ENCODE measurements at regions not wholly inside any gene's neighbourhood (a gene's known extent, or its start where the extent isn't known, plus 50 kb on each side); places are given as distances from the start of the nearest gene placed in this dataset.

DNA sequence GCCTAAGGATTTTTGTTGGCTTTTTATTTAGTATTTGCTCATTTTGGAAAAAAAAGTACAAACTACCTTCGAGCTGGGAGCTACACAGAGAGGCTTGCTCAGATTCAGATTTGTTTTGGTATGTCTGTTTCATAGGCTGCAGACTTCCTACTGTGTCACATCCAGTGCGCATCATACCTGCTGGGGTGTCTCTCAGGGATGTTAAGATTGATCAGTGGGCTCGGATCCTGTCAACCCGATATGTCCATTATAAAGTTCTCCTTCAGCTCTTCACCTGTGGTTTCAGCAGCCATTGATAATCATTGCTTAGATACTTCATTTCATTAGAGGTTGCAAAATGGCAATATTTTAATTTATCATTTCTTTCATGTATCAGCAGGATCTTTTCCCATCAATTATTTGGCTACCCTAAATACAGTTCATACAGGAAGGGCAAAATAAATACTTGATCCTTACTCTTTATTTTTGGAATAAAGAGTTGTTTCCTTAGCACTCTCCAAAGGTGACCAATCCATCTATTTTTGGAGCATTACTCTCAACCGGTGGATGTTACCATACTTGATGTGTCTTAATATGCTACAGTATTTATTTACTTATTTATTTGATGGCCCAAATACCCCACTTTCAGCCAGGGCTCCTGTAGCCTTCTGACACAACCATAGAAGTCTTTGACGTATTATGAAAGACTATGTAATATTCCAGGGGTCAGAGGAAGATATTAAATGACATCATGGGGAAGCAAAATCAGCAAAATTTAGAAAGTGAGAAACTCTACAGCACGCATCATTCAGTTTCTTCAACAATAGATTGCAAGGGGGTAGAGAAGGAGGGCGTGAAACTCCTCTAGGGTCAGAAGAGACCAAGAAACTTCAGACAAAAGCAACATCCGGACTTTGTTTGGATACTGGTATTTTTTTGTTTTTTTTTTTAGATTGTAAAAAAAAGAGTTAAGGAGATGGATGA lies 55.3 kb upstream of the HNRNPU start:
- Histone ChIP-seq H3K4me3 (peak overlapping the region; percentile 31 to 41), H3K27me3 (replicated peaks; ENCODE audit: insufficient read depth) (no peaks in the 10 kb centered on the region), H3K9me3 (no peaks in the 10 kb centered on the region), H3K4me1 (replicated peaks) (no peaks in the 10 kb centered on the region), H3K27ac (no peak overlapping the region), H3K36me3 (no peaks in the 10 kb centered on the region)
- WGBS, result 63% methylated on average over 9 of the region's 9 CpGs
- no peak for TF ChIP-seq POLR2A (IDR thresholded peaks at IDR 0.05)
- TF ChIP-seq, protein P1, sequence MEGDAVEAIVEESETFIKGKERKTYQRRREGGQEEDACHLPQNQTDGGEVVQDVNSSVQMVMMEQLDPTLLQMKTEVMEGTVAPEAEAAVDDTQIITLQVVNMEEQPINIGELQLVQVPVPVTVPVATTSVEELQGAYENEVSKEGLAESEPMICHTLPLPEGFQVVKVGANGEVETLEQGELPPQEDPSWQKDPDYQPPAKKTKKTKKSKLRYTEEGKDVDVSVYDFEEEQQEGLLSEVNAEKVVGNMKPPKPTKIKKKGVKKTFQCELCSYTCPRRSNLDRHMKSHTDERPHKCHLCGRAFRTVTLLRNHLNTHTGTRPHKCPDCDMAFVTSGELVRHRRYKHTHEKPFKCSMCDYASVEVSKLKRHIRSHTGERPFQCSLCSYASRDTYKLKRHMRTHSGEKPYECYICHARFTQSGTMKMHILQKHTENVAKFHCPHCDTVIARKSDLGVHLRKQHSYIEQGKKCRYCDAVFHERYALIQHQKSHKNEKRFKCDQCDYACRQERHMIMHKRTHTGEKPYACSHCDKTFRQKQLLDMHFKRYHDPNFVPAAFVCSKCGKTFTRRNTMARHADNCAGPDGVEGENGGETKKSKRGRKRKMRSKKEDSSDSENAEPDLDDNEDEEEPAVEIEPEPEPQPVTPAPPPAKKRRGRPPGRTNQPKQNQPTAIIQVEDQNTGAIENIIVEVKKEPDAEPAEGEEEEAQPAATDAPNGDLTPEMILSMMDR (IDR thresholded peaks at IDR 0.05), result no peak
- no peak for TF ChIP-seq POLR2AphosphoS5 (IDR thresholded peaks at IDR 0.05)
- intact Hi-C loops (cut with DNase I), result no loop called here
- no peak for DNase-seq (ENCODE audit: low spot score)

GRCh38 chr1:244918421-244919319 lies 54.3 kb upstream of the HNRNPU start:
- peak overlapping the region; percentile 31 to 41 for H3K4me3 ChIP-seq
- no peak overlapping the region for H3K27ac ChIP-seq
- no peak for TF ChIP-seq POLR2A (IDR thresholded peaks at IDR 0.05)
- TF ChIP-seq, protein P1 (IDR thresholded peaks at IDR 0.05), result peak in 1 of 4 experiments; percentile 31
- no peak for TF ChIP-seq POLR2AphosphoS5 (IDR thresholded peaks at IDR 0.05)
- H3K9me3 ChIP-seq, result no peaks in the 10 kb centered on the region
- 6% methylated on average over 32 of the region's 62 CpGs for WGBS
- H3K27me3 ChIP-seq (replicated peaks; ENCODE audit: insufficient read depth), result no peaks in the 10 kb centered on the region
- peak; percentile 8 for DNase-seq (ENCODE audit: low spot score)
- no peaks in the 10 kb centered on the region for H3K36me3 ChIP-seq
- H3K4me1 ChIP-seq (replicated peaks), result no peaks in the 10 kb centered on the region
- intact Hi-C loops (cut with DNase I), result no loop called here

- intact Hi-C loops (cut with DNase I), result no loop called here
- H3K27me3 ChIP-seq (replicated peaks; ENCODE audit: insufficient read depth), result no peaks in the 10 kb centered on the region
- H3K9me3 ChIP-seq, result no peaks in the 10 kb centered on the region
- no peak overlapping the region for H3K4me3 ChIP-seq
- WGBS, result 85% methylated on average over 14 of the region's 14 CpGs
- TF ChIP-seq POLR2AphosphoS5 (IDR thresholded peaks at IDR 0.05) (no peak), POLR2A (IDR thresholded peaks at IDR 0.05) (no peak)
- TF ChIP-seq, protein P1 (IDR thresholded peaks at IDR 0.05), result no peak
- H3K4me1 ChIP-seq (replicated peaks), result no peaks in the 10 kb centered on the region
- no peak overlapping the region for H3K27ac ChIP-seq
- DNase-seq (ENCODE audit: low spot score), result no peak
- no peaks in the 10 kb centered on the region for H3K36me3 ChIP-seq
Measured at GRCh38 chr1:244917073-244917670, 52.8 kb upstream of the HNRNPU start.

DNA sequence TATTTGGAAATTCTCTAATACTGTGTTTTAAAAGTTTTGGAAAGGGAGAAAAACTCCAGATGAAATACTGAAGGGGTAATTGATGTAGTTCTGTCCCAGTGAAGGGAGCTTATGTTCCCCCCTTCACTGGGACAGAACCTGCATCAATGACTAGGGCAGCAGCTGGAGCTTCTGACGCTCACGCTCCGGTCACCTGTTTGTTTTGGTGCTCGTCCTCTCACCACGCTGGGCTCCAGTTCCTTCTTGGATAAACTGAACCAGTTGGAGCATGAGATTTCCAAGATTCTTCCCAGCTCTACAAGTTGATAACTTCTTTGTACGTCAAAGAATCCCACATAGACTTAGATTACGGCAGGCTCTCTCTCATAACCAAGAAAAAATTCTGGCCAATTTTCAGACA lies 51.4 kb upstream of the HNRNPU start:
- Histone ChIP-seq H3K36me3 (no peaks in the 10 kb centered on the region), H3K9me3 (no peaks in the 10 kb centered on the region), H3K27me3 (replicated peaks; ENCODE audit: insufficient read depth) (no peaks in the 10 kb centered on the region), H3K27ac (no peak overlapping the region), H3K4me1 (replicated peaks) (no peaks in the 10 kb centered on the region), H3K4me3 (no peak overlapping the region)
- WGBS, result 74% methylated on average over 7 of the region's 7 CpGs
- TF ChIP-seq POLR2AphosphoS5 (IDR thresholded peaks at IDR 0.05) (no peak), POLR2A (IDR thresholded peaks at IDR 0.05) (no peak)
- TF ChIP-seq, protein P1 (IDR thresholded peaks at IDR 0.05), result no peak
- DNase-seq (ENCODE audit: low spot score), result no peak
- intact Hi-C loops (cut with DNase I), result no loop called here

Measured in prostate gland (tissue), 2 donors.